Glutamatergic neuron (in vitro differentiated cells): ENCODE measurements at regions not wholly inside any gene's neighbourhood (a gene's known extent, or its start where the extent isn't known, plus 50 kb on each side); places are given as distances from the start of the nearest gene placed in this dataset.

Experiments used
- DNase-seq: peaks from one replicate; pipeline ENCODE4 v3.0.0; 2022
- H3K27ac Mint-ChIP-seq: one replicate; pipeline ENCODE4 v1.8.0; 2020; ENCODE audit warnings: mild to moderate bottlenecking, mixed read lengths, inconsistent platforms; ENCODE audit not compliant: unreplicated experiment
- H3K27me3 Mint-ChIP-seq: one replicate; pipeline ENCODE4 v1.8.0; 2020; ENCODE audit warnings: mild to moderate bottlenecking, moderate library complexity, mixed read lengths, inconsistent platforms; ENCODE audit not compliant: unreplicated experiment
- H3K36me3 Mint-ChIP-seq: one replicate; pipeline ENCODE4 v1.8.0; 2020; ENCODE audit warnings: mild to moderate bottlenecking, mixed read lengths, inconsistent platforms; ENCODE audit not compliant: unreplicated experiment
- H3K4me1 Mint-ChIP-seq: one replicate; pipeline ENCODE4 v1.8.0; 2020; ENCODE audit warnings: mild to moderate bottlenecking, low read depth, mixed read lengths, inconsistent platforms; ENCODE audit not compliant: unreplicated experiment
- H3K4me3 Mint-ChIP-seq: one replicate; pipeline ENCODE4 v1.8.0; 2020; ENCODE audit warnings: mild to moderate bottlenecking, mixed read lengths, inconsistent platforms; ENCODE audit not compliant: unreplicated experiment
- H3K9me3 Mint-ChIP-seq: one replicate; pipeline ENCODE4 v1.8.0; 2020; ENCODE audit warnings: mild to moderate bottlenecking, moderate library complexity, mixed read lengths, inconsistent platforms; ENCODE audit not compliant: unreplicated experiment
- TF ChIP-seq, protein P1 (sequence below): fragments of 200-600 bp; sonication (generic); IDR thresholded peaks from one replicate; pipeline ENCODE4 v1.5.0; 2021; ENCODE audit not compliant: partially characterized antibody, unreplicated experiment

DNA sequence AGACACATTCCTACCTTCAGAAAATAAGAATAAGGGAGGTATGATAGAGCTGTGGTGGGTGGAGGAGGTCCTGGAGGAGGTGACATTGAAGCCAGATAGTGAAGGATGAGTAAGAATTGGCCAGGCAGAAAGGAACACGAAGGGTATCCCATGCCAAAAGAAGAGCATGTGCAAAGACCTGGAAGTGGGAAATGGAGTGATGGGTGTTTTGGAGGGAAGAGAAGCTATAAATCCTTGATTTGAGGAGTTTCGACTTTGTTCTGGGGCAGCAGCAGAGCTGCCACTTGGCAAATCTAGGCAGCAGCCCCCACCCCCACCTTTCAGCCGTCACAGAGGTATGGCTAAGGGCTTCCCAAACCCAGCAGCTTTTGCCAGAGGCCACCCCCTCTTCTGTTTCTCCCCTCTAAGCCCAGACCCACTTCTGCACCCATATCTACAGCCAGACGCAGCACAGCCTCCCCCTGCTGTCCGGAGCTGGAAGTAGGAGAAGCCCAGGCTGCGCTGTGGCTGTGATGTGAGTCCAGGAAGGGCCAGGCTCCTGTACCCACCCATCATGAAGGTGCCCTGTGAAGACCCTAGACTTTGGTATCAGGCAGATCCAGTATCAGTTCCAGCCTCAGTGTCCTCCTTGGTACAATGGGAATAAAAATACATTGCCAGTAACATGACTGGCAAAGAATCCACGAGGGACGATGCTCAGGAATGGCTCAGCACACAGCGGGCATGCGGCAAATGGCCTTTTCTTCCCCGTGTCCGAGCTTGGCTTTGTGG is 188.7 kb upstream of the LINGO1 start:
- H3K27me3 Mint-ChIP-seq = peaks cover 31% of the 10 kb centered on the region
- peaks cover 21% of the 10 kb centered on the region for H3K4me1 Mint-ChIP-seq
- H3K9me3 Mint-ChIP-seq = peaks cover 7% of the 10 kb centered on the region
- H3K27ac Mint-ChIP-seq = peak overlapping the region; percentile 40
- peak; percentile 91 for DNase-seq
- peak overlapping the region; percentile 47 for H3K4me3 Mint-ChIP-seq
- TF ChIP-seq, protein P1, sequence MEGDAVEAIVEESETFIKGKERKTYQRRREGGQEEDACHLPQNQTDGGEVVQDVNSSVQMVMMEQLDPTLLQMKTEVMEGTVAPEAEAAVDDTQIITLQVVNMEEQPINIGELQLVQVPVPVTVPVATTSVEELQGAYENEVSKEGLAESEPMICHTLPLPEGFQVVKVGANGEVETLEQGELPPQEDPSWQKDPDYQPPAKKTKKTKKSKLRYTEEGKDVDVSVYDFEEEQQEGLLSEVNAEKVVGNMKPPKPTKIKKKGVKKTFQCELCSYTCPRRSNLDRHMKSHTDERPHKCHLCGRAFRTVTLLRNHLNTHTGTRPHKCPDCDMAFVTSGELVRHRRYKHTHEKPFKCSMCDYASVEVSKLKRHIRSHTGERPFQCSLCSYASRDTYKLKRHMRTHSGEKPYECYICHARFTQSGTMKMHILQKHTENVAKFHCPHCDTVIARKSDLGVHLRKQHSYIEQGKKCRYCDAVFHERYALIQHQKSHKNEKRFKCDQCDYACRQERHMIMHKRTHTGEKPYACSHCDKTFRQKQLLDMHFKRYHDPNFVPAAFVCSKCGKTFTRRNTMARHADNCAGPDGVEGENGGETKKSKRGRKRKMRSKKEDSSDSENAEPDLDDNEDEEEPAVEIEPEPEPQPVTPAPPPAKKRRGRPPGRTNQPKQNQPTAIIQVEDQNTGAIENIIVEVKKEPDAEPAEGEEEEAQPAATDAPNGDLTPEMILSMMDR = peak; percentile 80
- no peaks in the 10 kb centered on the region for H3K36me3 Mint-ChIP-seq

DNA sequence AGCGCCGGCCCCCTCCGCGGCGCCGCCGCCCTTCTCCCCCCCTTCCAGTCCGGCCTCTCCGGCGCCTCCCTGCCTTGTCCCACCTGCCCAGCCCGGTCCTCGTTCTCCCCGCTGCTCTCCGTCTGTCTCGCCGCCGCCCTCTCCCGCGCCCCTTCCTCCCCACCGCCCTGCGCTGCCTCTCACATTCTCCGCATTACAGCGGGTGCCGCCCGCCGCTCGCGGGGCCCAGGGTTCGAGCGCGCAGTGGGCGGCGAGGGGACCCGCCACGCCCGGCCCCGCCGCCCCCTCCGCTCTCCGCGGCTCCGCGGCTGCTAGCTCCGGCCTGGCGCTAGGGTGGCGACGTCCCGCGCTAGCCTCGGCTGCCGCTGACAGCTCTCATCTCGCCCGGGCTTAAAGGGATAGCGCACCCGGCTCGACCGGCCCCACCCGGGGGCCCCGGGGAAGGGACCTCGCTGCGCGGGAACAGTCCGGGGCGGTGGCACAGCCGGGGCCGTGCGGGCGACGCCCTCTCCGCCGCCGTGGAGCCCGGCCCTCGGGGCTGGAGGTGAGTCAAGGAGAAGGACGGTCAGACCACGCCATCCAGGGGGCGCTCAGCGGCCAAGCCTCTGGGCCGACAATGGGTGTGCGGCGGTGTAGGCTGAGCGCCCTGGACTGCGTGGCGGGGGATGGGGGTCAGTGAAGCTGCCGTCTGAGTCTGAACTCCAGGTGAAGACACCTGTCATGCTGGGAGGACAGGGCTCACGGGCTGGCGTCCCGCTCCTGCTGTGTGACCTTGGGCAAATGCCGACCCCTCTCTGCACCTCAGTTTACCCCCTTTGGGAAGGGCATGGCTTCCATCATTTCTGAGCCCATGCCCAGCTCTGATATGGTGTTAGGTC is 187.4 kb upstream of the LINGO1 start:
- DNase-seq = peak; percentile 79
- Mint-ChIP-seq H3K27me3 (peaks cover 36% of the 10 kb centered on the region), H3K36me3 (no peaks in the 10 kb centered on the region), H3K4me3 (peak overlapping the region; percentile 65), H3K9me3 (peaks cover 12% of the 10 kb centered on the region), H3K4me1 (peaks cover 28% of the 10 kb centered on the region), H3K27ac (peak overlapping the region; percentile 59)
- TF ChIP-seq, protein P1 = peak; percentile 34

DNA sequence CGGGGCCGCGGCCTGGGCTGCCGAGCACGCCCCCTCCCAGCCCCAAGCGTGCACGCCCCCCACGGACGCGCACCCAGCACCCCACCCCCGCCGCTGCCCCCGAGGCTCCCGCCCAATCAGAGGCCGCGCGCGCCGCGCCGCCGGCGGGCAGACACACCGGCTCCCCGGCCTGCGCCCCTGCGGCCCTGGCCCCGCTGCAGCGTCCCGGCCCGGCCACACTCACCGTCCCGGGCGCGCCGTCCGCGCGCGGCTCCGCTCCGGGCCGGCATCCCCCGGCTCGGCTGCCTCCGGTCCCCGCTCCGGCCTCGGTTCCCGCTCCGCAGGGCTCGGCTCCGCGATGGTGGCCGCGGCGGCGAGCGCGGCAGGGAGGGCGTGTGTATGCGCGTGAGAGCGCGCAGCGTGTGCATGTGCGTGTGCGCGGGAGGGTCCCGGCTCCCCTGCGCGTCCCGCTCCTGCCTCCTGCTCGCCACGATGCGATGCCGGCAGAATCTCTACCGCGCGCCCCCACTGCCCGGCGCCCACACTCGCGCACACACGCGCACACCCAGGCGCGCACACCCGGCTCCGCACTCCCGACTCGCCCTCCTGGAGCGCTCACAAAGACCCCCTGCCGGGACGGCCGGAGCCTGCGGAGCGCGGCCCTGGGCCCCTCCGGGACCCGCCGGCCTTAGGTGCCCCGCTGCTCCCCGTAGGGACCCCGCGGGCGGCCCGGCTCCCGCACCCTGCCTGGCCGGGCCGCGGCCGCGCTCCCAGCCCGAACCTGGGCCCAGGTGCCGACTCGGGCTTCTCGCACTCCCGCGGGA is 186.5 kb upstream of the LINGO1 start:
- Mint-ChIP-seq H3K27me3 (peaks cover 36% of the 10 kb centered on the region), H3K4me3 (peak overlapping the region; percentile 34), H3K27ac (no peak overlapping the region), H3K36me3 (no peaks in the 10 kb centered on the region), H3K9me3 (peaks cover 18% of the 10 kb centered on the region), H3K4me1 (peaks cover 36% of the 10 kb centered on the region)
- DNase-seq = peak; percentile 59
- TF ChIP-seq, protein P1 = no peak

DNA sequence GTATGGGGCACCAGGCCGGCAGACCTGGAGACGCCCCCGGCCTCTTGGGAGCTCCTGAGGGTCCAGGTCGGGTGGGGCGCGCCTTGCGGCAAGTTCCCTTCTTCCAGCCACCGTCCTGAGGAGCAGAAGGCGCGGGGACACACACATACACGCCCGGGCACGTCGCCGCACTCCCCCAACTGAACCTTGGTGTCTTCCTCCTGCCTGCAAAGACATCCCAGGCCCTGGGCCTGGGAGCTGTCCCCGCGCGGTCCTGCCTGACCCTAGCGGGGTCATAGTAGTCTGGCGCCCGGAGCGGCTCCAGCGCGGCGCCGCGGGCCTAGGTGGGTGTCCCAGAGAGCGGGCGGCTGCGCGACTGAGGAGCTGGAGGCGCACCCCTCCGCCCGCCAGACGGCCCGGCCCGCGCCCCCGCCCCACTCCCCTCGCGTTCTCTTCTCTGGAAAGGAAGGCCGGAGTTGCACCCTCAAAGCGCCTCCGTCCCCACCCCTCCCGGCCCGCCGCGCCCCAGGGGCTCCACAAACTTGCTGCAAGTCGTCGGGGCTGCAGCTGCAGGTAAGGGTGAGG is 185.9 kb upstream of the LINGO1 start:
- no peak for DNase-seq
- H3K9me3 Mint-ChIP-seq = peaks cover 18% of the 10 kb centered on the region
- H3K36me3 Mint-ChIP-seq = no peaks in the 10 kb centered on the region
- H3K4me3 Mint-ChIP-seq = peak overlapping the region; percentile 79
- TF ChIP-seq, protein P1 = no peak
- H3K4me1 Mint-ChIP-seq = peaks cover 40% of the 10 kb centered on the region
- peaks cover 35% of the 10 kb centered on the region for H3K27me3 Mint-ChIP-seq
- no peak overlapping the region for H3K27ac Mint-ChIP-seq
